ENCODE measurements at regions not wholly inside any gene's neighbourhood (a gene's known extent, or its start where the extent isn't known, plus 50 kb on each side); places are given as distances from the start of the nearest gene placed in this dataset.

GRCh38 chr1:84078108-84078841 lies 65.8 kb upstream of the PRKACB start:
- peak overlapping the region; percentile 79 for H3K4me3 ChIP-seq (ENCODE audit: low read depth, low read length)
- TF ChIP-seq CTCF (IDR thresholded peaks at IDR 0.05; ENCODE audit: low read depth, low read length) = no peak

GRCh38 chr1:84077476-84078107 lies 66.5 kb upstream of the PRKACB start:
- no peak for TF ChIP-seq CTCF (IDR thresholded peaks at IDR 0.05; ENCODE audit: low read depth, low read length)
- peak overlapping the region; percentile 79 for H3K4me3 ChIP-seq (ENCODE audit: low read depth, low read length)

- TF ChIP-seq CTCF (IDR thresholded peaks at IDR 0.05; ENCODE audit: low read depth, low read length) = no peak
- H3K4me3 ChIP-seq (ENCODE audit: low read depth, low read length) = no peak overlapping the region
Observed at GRCh38 chr1:84073266-84073665, 70.8 kb upstream of the PRKACB start.

- TF ChIP-seq CTCF (IDR thresholded peaks at IDR 0.05; ENCODE audit: low read depth, low read length) = no peak
- H3K4me3 ChIP-seq (ENCODE audit: low read depth, low read length) = no peak overlapping the region
Observed at GRCh38 chr1:84069236-84069845, 70.4 kb upstream of the TTLL7 start.

GRCh38 chr1:84062496-84062895 lies 63.6 kb upstream of the TTLL7 start:
- H3K4me3 ChIP-seq (ENCODE audit: low read depth, low read length) = no peak overlapping the region
- TF ChIP-seq CTCF (IDR thresholded peaks at IDR 0.05; ENCODE audit: low read depth, low read length) = no peak

GRCh38 chr1:84061336-84061735 lies 62.4 kb upstream of the TTLL7 start:
- no peak overlapping the region for H3K4me3 ChIP-seq (ENCODE audit: low read depth, low read length)
- TF ChIP-seq CTCF (IDR thresholded peaks at IDR 0.05; ENCODE audit: low read depth, low read length) = no peak

- no peak for TF ChIP-seq CTCF (IDR thresholded peaks at IDR 0.05; ENCODE audit: low read depth, low read length)
- no peak overlapping the region for H3K4me3 ChIP-seq (ENCODE audit: low read depth, low read length)
Observed at GRCh38 chr1:84060781-84061180, 61.8 kb upstream of the TTLL7 start.

Data from WI38 (cell line).